Fibroblast of lung (primary cell): ENCODE measurements at regions not wholly inside any gene's neighbourhood (a gene's known extent, or its start where the extent isn't known, plus 50 kb on each side); places are given as distances from the start of the nearest gene placed in this dataset.

ENCODE experiments used
- DNase-seq, 2 donors: peaks; one replicate each; pipeline versions ENCODE4 v3.0.0 to v3.0.0-alpha.2; 2010; ENCODE audit warnings: low read depth in 2 of 2
- H2AFZ ChIP-seq: 2 replicates; pipeline ENCODE4 v1.5.1; 2012; ENCODE audit warnings: low read length, control low read depth, inconsistent platforms
- H3K27ac ChIP-seq: 2 replicates; pipeline ENCODE4 v1.5.1; 2011; ENCODE audit warnings: low read length, control low read depth; ENCODE audit not compliant: insufficient read depth
- H3K27me3 ChIP-seq: 2 replicates; pipeline ENCODE4 v1.5.1; 2011; ENCODE audit warnings: mild to moderate bottlenecking, low read length; ENCODE audit not compliant: control insufficient read depth, insufficient read depth
- H3K36me3 ChIP-seq: 2 replicates; pipeline ENCODE4 v1.5.1; 2011; ENCODE audit warnings: low read length; ENCODE audit not compliant: control insufficient read depth, insufficient read depth
- H3K4me1 ChIP-seq: 2 replicates; pipeline ENCODE4 v1.5.1; 2011; ENCODE audit warnings: low read length; ENCODE audit not compliant: control insufficient read depth, insufficient read depth; ENCODE audit errors: extremely low read depth
- H3K4me2 ChIP-seq: 2 replicates; pipeline ENCODE4 v1.5.1; 2011; ENCODE audit warnings: low read length, control low read depth; ENCODE audit not compliant: insufficient read depth; ENCODE audit errors: extremely low read depth
- H3K4me3 ChIP-seq, 4 experiments: fragments of 200-600 bp in 1 of 4; sonication (generic) in 1 of 4; replicated peaks in 1 of 4; 2 replicates each; pipeline ENCODE4 v1.5.1; 2011 to 2016; ENCODE audit warnings: low read length in 4 of 4, low read depth in 3 of 4, mild to moderate bottlenecking in 3 of 4, control low read depth in 2 of 4, inconsistent platforms in 1 of 4, mixed read lengths in 1 of 4; ENCODE audit not compliant: insufficient read depth in 1 of 4; ENCODE audit errors: control extremely low read depth in 1 of 4
- H3K79me2 ChIP-seq: 2 replicates; pipeline ENCODE4 v1.5.1; 2012; ENCODE audit warnings: mild to moderate bottlenecking, low read length, inconsistent platforms; ENCODE audit not compliant: control insufficient read depth, insufficient read depth
- H3K9ac ChIP-seq: 2 replicates; pipeline ENCODE4 v1.5.1; 2011; ENCODE audit warnings: mild to moderate bottlenecking, low read length, control low read depth; ENCODE audit not compliant: insufficient read depth
- H3K9me3 ChIP-seq: 2 replicates; pipeline ENCODE4 v1.5.1; 2012; ENCODE audit warnings: low read depth, low read length; ENCODE audit not compliant: control insufficient read depth, insufficient read depth
- H4K20me1 ChIP-seq: 2 replicates; pipeline ENCODE4 v1.5.1; 2011; ENCODE audit warnings: low read length; ENCODE audit not compliant: control insufficient read depth, insufficient read depth; ENCODE audit errors: extremely low read depth
- CTCF ChIP-seq, 2 donors: IDR thresholded peaks in 1 of 2; conservative IDR thresholded peaks in 1 of 2; 1 replicate in 1 of 2; 2 replicates in 1 of 2; pipeline ENCODE4 v1.5.1; 2011 to 2012; ENCODE audit warnings: low read length in 2 of 2, control low read depth in 1 of 2, inconsistent platforms in 1 of 2, low read depth in 1 of 2, mild to moderate bottlenecking in 1 of 2
- EZH2 ChIP-seq: IDR thresholded peaks from 2 replicates; pipeline ENCODE4 v1.5.1; 2012; ENCODE audit warnings: low read length, control low read depth, mild to moderate bottlenecking; ENCODE audit errors: missing control alignments

- no peak overlapping the region for H3K27ac ChIP-seq
- H3K4me1 ChIP-seq = no peaks in the 10 kb centered on the region
- no peak overlapping the region for H2AFZ ChIP-seq
- no peaks in the 10 kb centered on the region for H3K9me3 ChIP-seq
- H3K4me2 ChIP-seq = no peak overlapping the region
- H3K4me3 ChIP-seq = no peak overlapping the region
- no peak for DNase-seq
- H3K27me3 ChIP-seq = no peaks in the 10 kb centered on the region
- no peak overlapping the region for H3K9ac ChIP-seq
- H4K20me1 ChIP-seq = no peaks in the 10 kb centered on the region
- TF ChIP-seq CTCF (conservative IDR thresholded peaks at IDR 0.05 in 1 of 2, IDR thresholded peaks at IDR 0.05 in 1 of 2; ENCODE audit: low read depth in 1 of 2, low read length in 2 of 2) = no peak
- TF ChIP-seq EZH2 = no peak
- no peaks in the 10 kb centered on the region for H3K36me3 ChIP-seq
- H3K79me2 ChIP-seq = no peaks in the 10 kb centered on the region
Measured at GRCh38 chr1:13948396-13948795, 248.4 kb downstream of the PRDM2 start.

DNA sequence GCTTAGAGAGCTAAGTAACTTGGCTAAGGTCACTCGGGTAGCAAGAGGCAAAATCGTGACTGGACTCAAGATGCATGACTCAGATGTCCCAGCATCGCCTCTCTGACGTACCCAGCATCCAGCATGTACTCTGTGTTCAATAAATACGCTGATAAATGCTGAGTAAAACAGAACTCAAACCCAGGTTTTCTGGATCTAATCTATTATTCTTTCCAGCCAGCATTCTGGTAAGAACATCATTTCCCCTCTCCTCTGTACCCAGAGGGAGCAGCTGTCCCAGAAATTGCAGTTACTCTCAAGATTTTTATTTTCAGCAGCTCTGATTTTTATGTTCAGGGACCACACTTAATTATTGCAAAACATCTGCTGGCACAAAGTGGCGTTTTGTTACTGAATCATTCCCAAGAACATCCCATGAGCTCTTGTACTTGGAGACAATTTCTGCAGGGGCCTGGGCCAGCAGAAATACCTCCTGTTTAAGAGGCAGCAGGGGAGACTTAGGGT, 249.0 kb downstream of the PRDM2 start:
- no peaks in the 10 kb centered on the region for H3K4me1 ChIP-seq
- no peak overlapping the region for H3K9ac ChIP-seq
- no peaks in the 10 kb centered on the region for H3K79me2 ChIP-seq
- no peak overlapping the region for H3K4me3 ChIP-seq
- TF ChIP-seq EZH2 (no peak), CTCF (conservative IDR thresholded peaks at IDR 0.05 in 1 of 2, IDR thresholded peaks at IDR 0.05 in 1 of 2; ENCODE audit: low read depth in 1 of 2, low read length in 2 of 2) (no peak)
- H3K9me3 ChIP-seq = no peaks in the 10 kb centered on the region
- H3K27ac ChIP-seq = no peak overlapping the region
- H4K20me1 ChIP-seq = no peaks in the 10 kb centered on the region
- no peaks in the 10 kb centered on the region for H3K27me3 ChIP-seq
- peak in 1 of 2 donors; percentile 90 for DNase-seq
- no peak overlapping the region for H3K4me2 ChIP-seq
- H3K36me3 ChIP-seq = no peaks in the 10 kb centered on the region
- no peak overlapping the region for H2AFZ ChIP-seq

DNA sequence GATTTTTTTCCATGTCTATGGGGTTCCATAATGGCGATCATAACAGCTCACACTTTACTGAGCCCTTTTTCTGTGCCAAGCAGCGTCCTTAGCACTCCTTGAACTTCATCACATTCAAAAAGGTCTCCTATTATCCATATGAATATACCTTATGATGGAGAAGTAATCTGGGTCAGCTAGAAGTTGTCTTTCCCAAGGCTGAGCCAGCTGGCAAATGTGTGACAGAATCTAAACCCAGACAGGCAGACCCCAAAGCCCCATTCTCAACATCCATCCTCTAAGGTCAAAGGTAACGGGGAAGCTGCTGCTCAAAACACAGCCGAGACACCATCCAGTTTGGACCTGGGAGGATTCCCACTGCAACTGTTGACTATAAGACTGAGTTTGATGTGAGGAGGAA, 249.6 kb downstream of the PRDM2 start:
- DNase-seq = no peak
- no peak overlapping the region for H3K4me3 ChIP-seq
- no peaks in the 10 kb centered on the region for H3K9me3 ChIP-seq
- H3K9ac ChIP-seq = no peak overlapping the region
- H3K79me2 ChIP-seq = no peaks in the 10 kb centered on the region
- H3K27me3 ChIP-seq = no peaks in the 10 kb centered on the region
- H3K4me1 ChIP-seq = no peaks in the 10 kb centered on the region
- no peak for TF ChIP-seq CTCF (conservative IDR thresholded peaks at IDR 0.05 in 1 of 2, IDR thresholded peaks at IDR 0.05 in 1 of 2; ENCODE audit: low read depth in 1 of 2, low read length in 2 of 2)
- no peak for TF ChIP-seq EZH2
- no peak overlapping the region for H3K27ac ChIP-seq
- H3K36me3 ChIP-seq = no peaks in the 10 kb centered on the region
- no peak overlapping the region for H2AFZ ChIP-seq
- H3K4me2 ChIP-seq = no peak overlapping the region
- H4K20me1 ChIP-seq = no peaks in the 10 kb centered on the region
